ENCODE measurements at regions not wholly inside any gene's neighbourhood (a gene's known extent, or its start where the extent isn't known, plus 50 kb on each side); places are given as distances from the start of the nearest gene placed in this dataset.

- H3K9me3 Mint-ChIP-seq: no peaks in the 10 kb centered on the region; the same call in 2 of the 3 replicates
- TF ChIP-seq POLR2AphosphoS5 (IDR thresholded peaks at IDR 0.05; ENCODE audit: low read depth): no peak
- TF ChIP-seq JUNB (IDR thresholded peaks at IDR 0.05; ENCODE audit: unreplicated experiment): no peak
- no peak for TF ChIP-seq REST (IDR thresholded peaks at IDR 0.05; ENCODE audit: unreplicated experiment)
- H3K27ac Mint-ChIP-seq: no peak overlapping the region
- ATAC-seq (no peak), DNase-seq (ENCODE audit: low spot score) (no peak)
- H3K4me3 ChIP-seq: no peak overlapping the region
- no peak overlapping the region for H3K27ac ChIP-seq (ENCODE audit: low read depth)
- H3K9me2 ChIP-seq (ENCODE audit: insufficient read depth): peaks cover 9% of the 10 kb centered on the region
- H3K36me3 Mint-ChIP-seq (ENCODE audit: low read depth): no peaks in the 10 kb centered on the region
- no peaks in the 10 kb centered on the region for H3F3A ChIP-seq (replicated peaks; ENCODE audit: low read depth)
- no peaks in the 10 kb centered on the region for H3K27me3 Mint-ChIP-seq (ENCODE audit: insufficient read depth, low read depth, poor library complexity)
- H4K20me1 ChIP-seq (replicated peaks; ENCODE audit: insufficient read depth): no peaks in the 10 kb centered on the region
- no peaks in the 10 kb centered on the region for H3K79me2 ChIP-seq (replicated peaks; ENCODE audit: insufficient read depth)
- no peak overlapping the region for H3K4me2 ChIP-seq
- H3K4me1 Mint-ChIP-seq: no peaks in the 10 kb centered on the region
- H3K4me3 Mint-ChIP-seq: no peak overlapping the region
- no peaks in the 10 kb centered on the region for H3K27me3 ChIP-seq (ENCODE audit: insufficient read depth)
- no peak overlapping the region for H2AFZ ChIP-seq
- H3K36me3 ChIP-seq (ENCODE audit: insufficient read depth): no peaks in the 10 kb centered on the region
- H3K4me1 ChIP-seq (ENCODE audit: insufficient read depth): no peaks in the 10 kb centered on the region
Observed at GRCh38 chr9:1532171-1532570, 482.0 kb downstream of the DMRT2 start.

GRCh38 chr9:1535051-1535450 lies 480.1 kb upstream of the SMARCA2 start:
- H3K27ac ChIP-seq (ENCODE audit: low read depth): no peak overlapping the region
- H3K36me3 Mint-ChIP-seq (ENCODE audit: low read depth): no peaks in the 10 kb centered on the region
- no peaks in the 10 kb centered on the region for H3K79me2 ChIP-seq (replicated peaks; ENCODE audit: insufficient read depth)
- no peaks in the 10 kb centered on the region for H3K4me1 ChIP-seq (ENCODE audit: insufficient read depth)
- DNase-seq (ENCODE audit: low spot score): no peak
- no peaks in the 10 kb centered on the region for H3K27me3 Mint-ChIP-seq (ENCODE audit: insufficient read depth, low read depth, poor library complexity)
- H2AFZ ChIP-seq: no peak overlapping the region
- H3K4me1 Mint-ChIP-seq: no peaks in the 10 kb centered on the region
- H3K4me3 Mint-ChIP-seq: no peak overlapping the region
- H3K4me3 ChIP-seq: no peak overlapping the region
- no peaks in the 10 kb centered on the region for H4K20me1 ChIP-seq (replicated peaks; ENCODE audit: insufficient read depth)
- no peaks in the 10 kb centered on the region for H3K36me3 ChIP-seq (ENCODE audit: insufficient read depth)
- H3K9me3 Mint-ChIP-seq: no peaks in the 10 kb centered on the region; the same call in 2 of the 3 replicates
- ATAC-seq: no peak
- peaks cover 3% of the 10 kb centered on the region for H3K9me2 ChIP-seq (ENCODE audit: insufficient read depth)
- H3K27ac Mint-ChIP-seq: no peak overlapping the region
- H3F3A ChIP-seq (replicated peaks; ENCODE audit: low read depth): no peaks in the 10 kb centered on the region
- no peaks in the 10 kb centered on the region for H3K27me3 ChIP-seq (ENCODE audit: insufficient read depth)
- H3K4me2 ChIP-seq: no peak overlapping the region
- TF ChIP-seq ZNF462 (CRISPR knock-in tag; IDR thresholded peaks at IDR 0.05) (no peak), EZH2 (IDR thresholded peaks at IDR 0.05; ENCODE audit: low read depth, unreplicated experiment) (no peak), ZNF114 (CRISPR knock-in tag; IDR thresholded peaks at IDR 0.05) (no peak), REST (IDR thresholded peaks at IDR 0.05; ENCODE audit: unreplicated experiment) (no peak), CREB1 (CRISPR knock-in tag; IDR thresholded peaks at IDR 0.05; ENCODE audit: low read depth) (no peak), ZNF331 (CRISPR knock-in tag; IDR thresholded peaks at IDR 0.05; ENCODE audit: low read depth) (no peak), NANOG (IDR thresholded peaks at IDR 0.05; ENCODE audit: borderline replicate concordance) (no peak), POLR2AphosphoS5 (IDR thresholded peaks at IDR 0.05; ENCODE audit: low read depth) (no peak)

Data from GM23338 (cell line).